OCI-LY1 (cell line): ENCODE measurements at regions not wholly inside any gene's neighbourhood (a gene's known extent, or its start where the extent isn't known, plus 50 kb on each side); places are given as distances from the start of the nearest gene placed in this dataset.
"Not testable (repeated sequence)": the region's sequence is repeated elsewhere in the genome, so short reads cannot be mapped to it uniquely, and the experiment has no call there.

Experiments used
- H2AFZ ChIP-seq: fragments of 200-600 bp; sonication (generic), shearing (Covaris generic); 2 replicates; pipeline ENCODE4 v1.6.0; 2014; ENCODE audit warnings: antibody characterized with exemption, mild to moderate bottlenecking, low read length
- H3F3A ChIP-seq: fragments of 200-600 bp; sonication (generic), shearing (Covaris generic); 2 replicates; pipeline ENCODE4 v1.6.0; 2014; ENCODE audit warnings: mild to moderate bottlenecking, antibody characterized with exemption, low read length, moderate library complexity; ENCODE audit not compliant: insufficient read depth
- H3K27ac ChIP-seq: fragments of 200-600 bp; sonication (generic); 2 replicates; pipeline ENCODE4 v1.5.1; 2014; ENCODE audit warnings: low read length, mixed run types, mild to moderate bottlenecking, low read depth; ENCODE audit not compliant: poor library complexity, severe bottlenecking
- H3K27me3 ChIP-seq: fragments of 200-600 bp; sonication (generic); 2 replicates; pipeline ENCODE4 v1.6.0; 2014; ENCODE audit warnings: antibody characterized with exemption, mild to moderate bottlenecking, low read length, moderate library complexity; ENCODE audit not compliant: insufficient read depth
- H3K36me3 ChIP-seq: fragments of 200-600 bp; sonication (generic); 2 replicates; pipeline ENCODE4 v1.6.1; 2014; ENCODE audit warnings: mild to moderate bottlenecking, antibody characterized with exemption, low read length, moderate library complexity, mixed read lengths; ENCODE audit not compliant: insufficient read depth
- H3K4me1 ChIP-seq: fragments of 200-600 bp; sonication (generic); 2 replicates; pipeline ENCODE4 v1.5.1; 2014; ENCODE audit warnings: mild to moderate bottlenecking, low read length, moderate library complexity; ENCODE audit not compliant: insufficient read depth, severe bottlenecking
- H3K4me2 ChIP-seq: fragments of 200-600 bp; sonication (generic), shearing (Covaris generic); 2 replicates; pipeline ENCODE4 v1.6.1; 2014; ENCODE audit warnings: low read length
- H3K4me3 ChIP-seq: fragments of 200-600 bp; sonication (generic); 2 replicates; pipeline ENCODE4 v1.5.1; 2014; ENCODE audit warnings: low read length, low read depth, mild to moderate bottlenecking, mixed read lengths; ENCODE audit not compliant: poor library complexity, severe bottlenecking
- H3K79me2 ChIP-seq: fragments of 200-600 bp; shearing (Covaris generic); 2 replicates; pipeline ENCODE4 v1.6.1; 2016; ENCODE audit warnings: mixed run types, low read length, mixed read lengths; ENCODE audit not compliant: insufficient read depth
- H3K9ac ChIP-seq: fragments of 200-600 bp; sonication (generic), shearing (Covaris generic); 2 replicates; pipeline ENCODE4 v1.6.1; 2014; ENCODE audit warnings: mild to moderate bottlenecking, low read length, mixed read lengths
- H3K9me2 ChIP-seq: fragments of 200-600 bp; sonication (generic), shearing (Covaris generic); 2 replicates; pipeline ENCODE4 v1.6.1; 2014; ENCODE audit warnings: low read depth, mild to moderate bottlenecking, low read length, mixed read lengths
- H3K9me3 ChIP-seq: fragments of 200-600 bp; shearing (Covaris generic); 2 replicates; pipeline ENCODE4 v1.6.1; 2014; ENCODE audit warnings: low read length, mixed read lengths
- H4K20me1 ChIP-seq: fragments of 200-600 bp; sonication (generic), shearing (Covaris generic); 2 replicates; pipeline ENCODE4 v1.6.0; 2016; ENCODE audit warnings: mild to moderate bottlenecking, low read length; ENCODE audit not compliant: insufficient read depth
- CTCF ChIP-seq: fragments of 200-600 bp; sonication (generic), shearing (Covaris generic); IDR thresholded peaks from 2 replicates; pipeline ENCODE4 v1.5.1; 2017; ENCODE audit warnings: mild to moderate bottlenecking, antibody characterized with exemption, low read length, moderate library complexity, mixed read lengths
- EZH2 ChIP-seq: fragments of 200-600 bp; sonication (generic), shearing (Covaris generic); IDR thresholded peaks from 2 replicates; pipeline ENCODE4 v1.8.0; 2017; ENCODE audit warnings: borderline replicate concordance, mixed run types, mild to moderate bottlenecking, antibody characterized with exemption, low read length, moderate library complexity, mixed read lengths

- Histone ChIP-seq H2AFZ (no peak overlapping the region), H3K27ac (no peak overlapping the region), H3K4me3 (no peak overlapping the region), H4K20me1 (no peaks in the 10 kb centered on the region), H3F3A (no peaks in the 10 kb centered on the region), H3K9ac (no peak overlapping the region), H3K27me3 (no peaks in the 10 kb centered on the region), H3K79me2 (no peaks in the 10 kb centered on the region), H3K9me3 (no peaks in the 10 kb centered on the region), H3K4me1 (no peaks in the 10 kb centered on the region), H3K9me2 (no peaks in the 10 kb centered on the region), H3K36me3 (no peaks in the 10 kb centered on the region), H3K4me2 (no peak overlapping the region)
- no peak for TF ChIP-seq EZH2
- TF ChIP-seq CTCF: no peak
Observed at GRCh38 chr5:17852740-17853139, 218.5 kb downstream of the TAF11L14 start.

GRCh38 chr5:17854901-17855300 is 220.6 kb downstream of the TAF11L14 start:
- H4K20me1 ChIP-seq: no peaks in the 10 kb centered on the region
- no peak overlapping the region for H3K4me3 ChIP-seq
- H3K36me3 ChIP-seq: no peaks in the 10 kb centered on the region
- no peak overlapping the region for H2AFZ ChIP-seq
- H3K9me2 ChIP-seq: no peaks in the 10 kb centered on the region
- H3K4me1 ChIP-seq: no peaks in the 10 kb centered on the region
- TF ChIP-seq EZH2 (no peak), CTCF (no peak)
- H3K4me2 ChIP-seq: no peak overlapping the region
- H3K27me3 ChIP-seq: no peaks in the 10 kb centered on the region
- no peaks in the 10 kb centered on the region for H3K79me2 ChIP-seq
- no peaks in the 10 kb centered on the region for H3K9me3 ChIP-seq
- H3K9ac ChIP-seq: no peak overlapping the region
- H3F3A ChIP-seq: no peaks in the 10 kb centered on the region
- H3K27ac ChIP-seq: no peak overlapping the region

- Histone ChIP-seq H2AFZ (no peak overlapping the region), H3K9me3 (no peaks in the 10 kb centered on the region), H3K9me2 (no peaks in the 10 kb centered on the region), H3K27ac (no peak overlapping the region), H3K9ac (no peak overlapping the region), H3K36me3 (no peaks in the 10 kb centered on the region), H3K4me2 (no peak overlapping the region), H3K4me3 (no peak overlapping the region), H3K27me3 (no peaks in the 10 kb centered on the region), H4K20me1 (no peaks in the 10 kb centered on the region), H3K4me1 (no peaks in the 10 kb centered on the region), H3K79me2 (no peaks in the 10 kb centered on the region), H3F3A (no peaks in the 10 kb centered on the region)
- TF ChIP-seq CTCF (no peak), EZH2 (no peak)
Observed at GRCh38 chr5:17860660-17861315, 226.5 kb downstream of the TAF11L14 start.

- H3K9me3 ChIP-seq, H3K27ac ChIP-seq, H3F3A ChIP-seq, H4K20me1 ChIP-seq, H3K27me3 ChIP-seq, H3K9ac ChIP-seq, H3K4me3 ChIP-seq, H2AFZ ChIP-seq, H3K4me2 ChIP-seq, H3K4me1 ChIP-seq, H3K79me2 ChIP-seq, H3K36me3 ChIP-seq, H3K9me2 ChIP-seq: not testable (repeated sequence)
Observed at GRCh38 chr5:17864903-17865302, 230.6 kb downstream of the TAF11L14 start.

GRCh38 chr5:17865966-17866365 is 231.7 kb downstream of the TAF11L14 start:
- not testable (repeated sequence) for H3K4me1 ChIP-seq, H3K27ac ChIP-seq, H3K27me3 ChIP-seq, H4K20me1 ChIP-seq, H3K4me3 ChIP-seq, H3K36me3 ChIP-seq, H3K79me2 ChIP-seq, H2AFZ ChIP-seq, H3K9me3 ChIP-seq, H3K4me2 ChIP-seq, H3K9me2 ChIP-seq, H3F3A ChIP-seq, H3K9ac ChIP-seq
